Ascending aorta (tissue), 2 donors: ENCODE measurements at regions not wholly inside any gene's neighbourhood (a gene's known extent, or its start where the extent isn't known, plus 50 kb on each side); places are given as distances from the start of the nearest gene placed in this dataset.

Experiments used
- DNase-seq, 2 donors: peaks; one replicate each; pipeline ENCODE4 v3.0.0-alpha.2; 2019; ENCODE audit warnings: low spot score in 2 of 2
- H3K27ac ChIP-seq, 2 donors: fragments of 200-600 bp; sonication (generic); one replicate each; pipeline ENCODE4 v1.5.1; 2016 to 2017; ENCODE audit warnings: mild to moderate bottlenecking in 1 of 2
- H3K27me3 ChIP-seq: fragments of 200-600 bp; sonication (generic); one replicate; pipeline ENCODE4 v1.5.1; 2017
- H3K36me3 ChIP-seq, 2 donors: fragments of 200-600 bp; sonication (generic); one replicate each; pipeline ENCODE4 v1.5.1; 2016
- H3K4me1 ChIP-seq, 2 donors: fragments of 200-600 bp; sonication (generic); one replicate each; pipeline ENCODE4 v1.5.1; 2016 to 2017; ENCODE audit warnings: mild to moderate bottlenecking in 1 of 2
- H3K4me3 ChIP-seq, 2 donors: fragments of 200-600 bp; sonication (generic); one replicate each; pipeline ENCODE4 v1.5.1; 2016 to 2017; ENCODE audit warnings: mild to moderate bottlenecking in 1 of 2
- H3K9me3 ChIP-seq, 2 donors: fragments of 200-600 bp; sonication (generic); one replicate each; pipeline ENCODE4 v1.5.1; 2016
- intact Hi-C: fragments of 100-400 bp; cut with DNase I; formaldehyde crosslinking; loops from one replicate; pipeline ENCODE4 v1.15.1; 2023
- TF ChIP-seq, protein P1 (sequence below), 3 experiments: fragments of 200-600 bp in 2 of 3; fragments of 450-650 bp in 1 of 3; sonication (generic) in 2 of 3; IDR thresholded peaks; one replicate each; pipeline ENCODE4 v1.5.1; 2016 to 2019; ENCODE audit warnings: antibody characterized with exemption in 3 of 3, mild to moderate bottlenecking in 1 of 3, moderate library complexity in 1 of 3

DNA sequence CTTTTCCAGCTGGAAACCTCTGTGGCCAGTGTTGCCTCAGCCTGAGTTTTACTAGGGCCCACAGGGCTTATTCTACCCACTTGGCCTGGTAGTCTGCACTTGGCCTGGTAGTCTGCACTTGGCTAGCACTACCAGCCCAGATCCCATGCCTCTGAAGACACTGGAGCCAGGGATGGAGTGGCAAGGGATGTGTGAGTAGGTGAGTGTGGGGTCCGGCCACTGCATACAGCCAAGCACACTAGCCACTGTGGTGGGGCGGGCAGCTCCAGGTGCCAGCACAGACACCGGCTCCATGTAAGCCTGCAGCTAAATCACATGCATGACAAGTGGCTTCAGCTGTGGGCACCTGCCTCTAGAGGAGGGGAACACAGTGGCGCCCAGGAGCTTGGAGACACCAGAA is 63.4 kb upstream of the NAV3 start:
- Histone ChIP-seq H3K9me3 (no peaks in the 10 kb centered on the region), H3K4me1 (no peaks in the 10 kb centered on the region), H3K27ac (no peak overlapping the region), H3K27me3 (no peaks in the 10 kb centered on the region), H3K36me3 (no peaks in the 10 kb centered on the region), H3K4me3 (no peak overlapping the region)
- intact Hi-C loops, result no loop called here
- no peak for DNase-seq
- TF ChIP-seq, protein P1, sequence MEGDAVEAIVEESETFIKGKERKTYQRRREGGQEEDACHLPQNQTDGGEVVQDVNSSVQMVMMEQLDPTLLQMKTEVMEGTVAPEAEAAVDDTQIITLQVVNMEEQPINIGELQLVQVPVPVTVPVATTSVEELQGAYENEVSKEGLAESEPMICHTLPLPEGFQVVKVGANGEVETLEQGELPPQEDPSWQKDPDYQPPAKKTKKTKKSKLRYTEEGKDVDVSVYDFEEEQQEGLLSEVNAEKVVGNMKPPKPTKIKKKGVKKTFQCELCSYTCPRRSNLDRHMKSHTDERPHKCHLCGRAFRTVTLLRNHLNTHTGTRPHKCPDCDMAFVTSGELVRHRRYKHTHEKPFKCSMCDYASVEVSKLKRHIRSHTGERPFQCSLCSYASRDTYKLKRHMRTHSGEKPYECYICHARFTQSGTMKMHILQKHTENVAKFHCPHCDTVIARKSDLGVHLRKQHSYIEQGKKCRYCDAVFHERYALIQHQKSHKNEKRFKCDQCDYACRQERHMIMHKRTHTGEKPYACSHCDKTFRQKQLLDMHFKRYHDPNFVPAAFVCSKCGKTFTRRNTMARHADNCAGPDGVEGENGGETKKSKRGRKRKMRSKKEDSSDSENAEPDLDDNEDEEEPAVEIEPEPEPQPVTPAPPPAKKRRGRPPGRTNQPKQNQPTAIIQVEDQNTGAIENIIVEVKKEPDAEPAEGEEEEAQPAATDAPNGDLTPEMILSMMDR (IDR thresholded peaks at IDR 0.05), result no peak

DNA sequence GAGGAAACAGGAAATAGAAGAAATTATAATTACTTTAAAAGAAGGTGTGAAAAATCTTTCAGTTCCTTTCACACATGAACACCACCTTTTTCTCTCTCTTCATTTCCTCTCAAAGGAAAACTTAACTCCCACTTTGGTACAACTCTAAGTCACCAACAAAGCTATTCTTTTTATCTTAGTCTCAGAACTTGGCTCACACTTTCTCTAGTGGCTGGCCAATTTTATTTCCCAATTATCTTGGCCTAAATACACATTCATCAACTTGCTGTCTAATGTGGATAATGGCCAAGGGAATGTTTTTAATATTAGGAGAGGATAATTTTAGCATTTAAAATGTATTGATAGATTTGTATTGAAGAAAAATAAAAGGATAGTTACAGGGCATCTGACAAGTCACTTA is 64.5 kb upstream of the NAV3 start:
- no peaks in the 10 kb centered on the region for H3K36me3 ChIP-seq
- H3K4me3 ChIP-seq, result no peak overlapping the region
- no peaks in the 10 kb centered on the region for H3K4me1 ChIP-seq
- H3K9me3 ChIP-seq, result no peaks in the 10 kb centered on the region
- intact Hi-C loops, result no loop called here
- H3K27me3 ChIP-seq, result no peaks in the 10 kb centered on the region
- TF ChIP-seq, protein P1 (IDR thresholded peaks at IDR 0.05), result no peak
- no peak overlapping the region for H3K27ac ChIP-seq
- DNase-seq, result no peak

DNA sequence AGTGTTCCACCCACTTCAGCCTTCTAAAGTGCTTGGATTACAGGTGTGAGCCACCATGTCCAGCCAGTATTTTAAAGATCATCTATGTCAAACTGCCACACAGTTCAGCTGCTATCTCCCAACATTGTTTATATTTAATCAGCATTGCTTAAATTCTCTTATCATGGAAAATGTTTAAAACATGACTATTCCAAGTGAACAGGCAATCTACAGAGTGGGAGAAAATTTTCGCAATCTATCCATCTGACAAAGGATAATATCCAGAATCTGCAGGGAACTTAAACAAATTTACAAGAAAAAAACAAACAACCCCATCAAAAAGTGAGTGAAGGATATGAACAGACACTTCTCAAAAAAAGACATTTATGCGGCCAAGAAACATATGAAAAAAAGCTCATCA is 69.4 kb upstream of the NAV3 start:
- intact Hi-C loops, result no loop called here
- Histone ChIP-seq H3K4me3 (no peak overlapping the region), H3K36me3 (no peaks in the 10 kb centered on the region), H3K27ac (no peak overlapping the region), H3K9me3 (no peaks in the 10 kb centered on the region), H3K4me1 (no peaks in the 10 kb centered on the region), H3K27me3 (no peaks in the 10 kb centered on the region)
- TF ChIP-seq, protein P1 (IDR thresholded peaks at IDR 0.05), result no peak
- DNase-seq, result no peak

DNA sequence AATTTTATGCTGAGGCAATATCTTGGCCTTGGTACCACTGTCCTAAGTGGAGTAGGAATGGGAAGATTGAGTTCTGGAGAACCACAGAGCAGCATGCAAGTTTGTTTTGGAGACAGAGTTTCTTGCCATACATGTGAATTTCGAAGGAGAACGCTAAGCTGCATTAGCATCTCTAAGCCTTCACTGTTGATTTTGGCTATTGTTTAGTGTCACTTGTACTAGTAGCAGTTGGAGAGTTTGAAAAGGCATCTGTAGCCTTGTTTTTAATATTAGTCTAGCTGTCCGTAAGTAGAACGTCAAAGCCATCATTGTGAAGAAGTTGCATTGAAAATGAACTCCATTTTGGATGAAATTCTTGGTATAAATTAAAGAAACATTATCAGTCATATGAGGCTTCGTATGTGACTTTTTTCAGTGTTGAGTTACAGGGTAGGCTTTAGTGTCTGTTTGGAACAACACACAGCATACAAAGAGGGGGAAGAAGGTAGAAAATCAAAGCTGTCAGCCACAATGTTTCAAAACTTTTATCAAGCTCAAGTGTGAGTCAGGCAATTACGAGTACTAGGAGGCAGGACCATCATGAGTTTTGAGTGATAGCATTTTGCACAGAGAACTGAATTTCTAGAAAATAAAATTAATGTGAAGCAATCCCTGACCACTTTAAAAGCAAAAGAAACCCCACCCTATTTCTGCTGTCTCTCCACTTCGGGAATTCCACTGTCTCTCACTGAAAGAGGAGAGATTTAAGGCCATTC is 70.2 kb upstream of the NAV3 start:
- DNase-seq, result no peak
- no peaks in the 10 kb centered on the region for H3K36me3 ChIP-seq
- H3K27me3 ChIP-seq, result no peaks in the 10 kb centered on the region
- no peak overlapping the region for H3K4me3 ChIP-seq
- H3K27ac ChIP-seq, result no peak overlapping the region
- H3K4me1 ChIP-seq, result no peaks in the 10 kb centered on the region
- no peaks in the 10 kb centered on the region for H3K9me3 ChIP-seq
- intact Hi-C loops, result no loop called here
- TF ChIP-seq, protein P1 (IDR thresholded peaks at IDR 0.05), result no peak

DNA sequence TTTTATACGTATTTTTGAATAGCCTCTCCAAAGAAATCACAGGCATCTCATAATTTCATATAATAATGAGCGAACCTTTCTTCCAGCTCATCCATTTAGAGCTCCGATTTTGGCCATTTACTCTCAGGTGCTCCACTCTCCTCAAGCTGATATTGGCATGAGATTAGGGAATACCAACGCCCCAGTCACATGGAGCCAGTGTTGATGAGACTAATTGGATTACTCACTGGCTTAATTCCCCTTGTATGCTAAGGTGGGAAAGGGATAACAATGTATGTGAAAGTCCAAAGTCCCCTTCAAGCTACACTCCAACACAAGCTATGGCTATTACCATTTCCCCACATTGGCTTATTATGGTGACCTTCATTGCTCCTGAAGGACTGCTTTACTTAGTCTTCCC is 76.6 kb upstream of the NAV3 start:
- H3K27ac ChIP-seq, result no peak overlapping the region
- no peak for DNase-seq
- H3K4me1 ChIP-seq, result no peaks in the 10 kb centered on the region
- H3K27me3 ChIP-seq, result no peaks in the 10 kb centered on the region
- intact Hi-C loops, result no loop called here
- no peak overlapping the region for H3K4me3 ChIP-seq
- TF ChIP-seq, protein P1 (IDR thresholded peaks at IDR 0.05), result no peak
- H3K36me3 ChIP-seq, result no peaks in the 10 kb centered on the region
- H3K9me3 ChIP-seq, result no peaks in the 10 kb centered on the region

DNA sequence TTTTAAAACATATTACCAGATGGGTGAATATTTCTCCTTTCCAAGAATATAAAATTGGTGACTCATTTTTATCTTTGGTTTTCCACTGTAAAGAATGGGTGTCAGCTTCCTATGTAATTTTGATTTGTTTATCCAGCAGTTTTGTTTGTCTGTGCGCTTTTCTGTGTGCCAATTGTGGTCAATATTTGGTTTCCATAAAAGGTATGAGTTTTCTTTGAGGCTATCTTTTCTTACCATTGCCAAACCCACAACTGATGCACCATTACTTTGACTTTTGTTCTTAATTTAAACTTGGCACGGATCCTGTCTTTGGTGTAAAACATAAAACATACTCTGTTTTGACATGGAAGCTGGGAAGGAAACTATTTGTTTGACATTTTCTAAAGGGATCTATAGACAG is 78.8 kb upstream of the NAV3 start:
- no peak overlapping the region for H3K4me3 ChIP-seq
- no peaks in the 10 kb centered on the region for H3K27me3 ChIP-seq
- H3K27ac ChIP-seq, result no peak overlapping the region
- no peaks in the 10 kb centered on the region for H3K36me3 ChIP-seq
- TF ChIP-seq, protein P1 (IDR thresholded peaks at IDR 0.05), result no peak
- intact Hi-C loops, result no loop called here
- no peaks in the 10 kb centered on the region for H3K9me3 ChIP-seq
- DNase-seq, result no peak
- H3K4me1 ChIP-seq, result no peaks in the 10 kb centered on the region
